ENCODE measurements at regions not wholly inside any gene's neighbourhood (a gene's known extent, or its start where the extent isn't known, plus 50 kb on each side); places are given as distances from the start of the nearest gene placed in this dataset.

- Histone ChIP-seq H3K27me3 (no peaks in the 10 kb centered on the region), H3K9me3 (no peaks in the 10 kb centered on the region), H3K4me1 (no peaks in the 10 kb centered on the region), H3K4me3 (ENCODE audit: low read depth, low read length) (no peak overlapping the region), H3K36me3 (no peaks in the 10 kb centered on the region)
- TF ChIP-seq CTCF (IDR thresholded peaks at IDR 0.05; ENCODE audit: low read depth, low read length) = no peak
- DNase-seq = no peak
These were observed 150.8 kb downstream of the RNF152 start for GRCh38 chr18:61741881-61742454.

- Histone ChIP-seq H3K27me3 (no peaks in the 10 kb centered on the region), H3K4me3 (ENCODE audit: low read depth, low read length) (no peak overlapping the region), H3K36me3 (no peaks in the 10 kb centered on the region), H3K9me3 (no peaks in the 10 kb centered on the region), H3K4me1 (no peaks in the 10 kb centered on the region)
- no peak for TF ChIP-seq CTCF (IDR thresholded peaks at IDR 0.05; ENCODE audit: low read depth, low read length)
- no peak for DNase-seq
These were observed 154.3 kb downstream of the RNF152 start for GRCh38 chr18:61738488-61738887.

- TF ChIP-seq CTCF (IDR thresholded peaks at IDR 0.05; ENCODE audit: low read depth, low read length) = no peak
- Histone ChIP-seq H3K36me3 (no peaks in the 10 kb centered on the region), H3K9me3 (no peaks in the 10 kb centered on the region), H3K27me3 (no peaks in the 10 kb centered on the region), H3K4me3 (ENCODE audit: low read depth, low read length) (no peak overlapping the region), H3K4me1 (no peaks in the 10 kb centered on the region)
- no peak for DNase-seq
These were observed 154.8 kb downstream of the RNF152 start for GRCh38 chr18:61738042-61738441.

GRCh38 chr18:61736133-61736532, 156.7 kb downstream of the RNF152 start:
- Histone ChIP-seq H3K4me3 (ENCODE audit: low read depth, low read length) (no peak overlapping the region), H3K9me3 (no peaks in the 10 kb centered on the region), H3K4me1 (no peaks in the 10 kb centered on the region), H3K36me3 (no peaks in the 10 kb centered on the region), H3K27me3 (no peaks in the 10 kb centered on the region)
- TF ChIP-seq CTCF (IDR thresholded peaks at IDR 0.05; ENCODE audit: low read depth, low read length) = no peak
- DNase-seq = no peak

- H3K9me3 ChIP-seq = no peaks in the 10 kb centered on the region
- no peaks in the 10 kb centered on the region for H3K36me3 ChIP-seq
- H3K4me1 ChIP-seq = no peaks in the 10 kb centered on the region
- H3K4me3 ChIP-seq (ENCODE audit: low read depth, low read length) = no peak overlapping the region
- no peaks in the 10 kb centered on the region for H3K27me3 ChIP-seq
- no peak for TF ChIP-seq CTCF (IDR thresholded peaks at IDR 0.05; ENCODE audit: low read depth, low read length)
- DNase-seq = no peak
These were observed 157.2 kb downstream of the RNF152 start for GRCh38 chr18:61735564-61736102.

GRCh38 chr18:61734396-61734795, 158.4 kb downstream of the RNF152 start:
- no peak for DNase-seq
- Histone ChIP-seq H3K4me1 (no peaks in the 10 kb centered on the region), H3K9me3 (no peaks in the 10 kb centered on the region), H3K27me3 (no peaks in the 10 kb centered on the region), H3K36me3 (no peaks in the 10 kb centered on the region), H3K4me3 (ENCODE audit: low read depth, low read length) (no peak overlapping the region)
- TF ChIP-seq CTCF (IDR thresholded peaks at IDR 0.05; ENCODE audit: low read depth, low read length) = no peak

All from BE2C (cell line).